G401.6 (cell line): ENCODE measurements at regions not wholly inside any gene's neighbourhood (a gene's known extent, or its start where the extent isn't known, plus 50 kb on each side); places are given as distances from the start of the nearest gene placed in this dataset.

Experiments used
- FAIRE-seq: peaks from 2 replicates; lab custom pipeline; 2012; peaks lifted over from hg19 to GRCh38; lab: Jason Lieb, UNC

- no peak for FAIRE-seq
These were observed 618.6 kb downstream of the AACS start for GRCh38 chr12:125683748-125684381.

- no peak for FAIRE-seq
These were observed 619.9 kb downstream of the AACS start for GRCh38 chr12:125684968-125685790.

- no peak for FAIRE-seq
These were observed 620.7 kb downstream of the AACS start for GRCh38 chr12:125685915-125686314.

GRCh38 chr12:125687403-125687802, 622.2 kb downstream of the AACS start:
- no peak for FAIRE-seq

- no peak for FAIRE-seq
These were observed 622.6 kb downstream of the AACS start for GRCh38 chr12:125687820-125688219.

- no peak for FAIRE-seq
These were observed 623.0 kb downstream of the AACS start for GRCh38 chr12:125688223-125688622.

- no peak for FAIRE-seq
These were observed 623.6 kb downstream of the AACS start for GRCh38 chr12:125688881-125689280.

GRCh38 chr12:125689576-125690410, 624.6 kb downstream of the AACS start:
- FAIRE-seq, result no peak

GRCh38 chr12:125690841-125691240, 625.6 kb downstream of the AACS start:
- FAIRE-seq, result no peak

GRCh38 chr12:125696054-125696453, 630.8 kb downstream of the AACS start:
- no peak for FAIRE-seq

- peak; percentile 75 for FAIRE-seq
These were observed 639.6 kb downstream of the AACS start for GRCh38 chr12:125704803-125705202.

GRCh38 chr12:125720961-125721360, 655.7 kb downstream of the AACS start:
- no peak for FAIRE-seq

GRCh38 chr12:125734137-125734536, 668.9 kb downstream of the AACS start:
- FAIRE-seq, result no peak

GRCh38 chr12:125738211-125738610, 673.0 kb downstream of the AACS start:
- no peak for FAIRE-seq

GRCh38 chr12:125742413-125742812, 677.2 kb downstream of the AACS start:
- no peak for FAIRE-seq

GRCh38 chr12:125744201-125744600, 679.0 kb downstream of the AACS start:
- FAIRE-seq, result no peak

- FAIRE-seq, result no peak
These were observed 690.3 kb downstream of the AACS start for GRCh38 chr12:125755512-125755911.

GRCh38 chr12:125766091-125766490, 700.9 kb downstream of the AACS start:
- no peak for FAIRE-seq

GRCh38 chr12:125772403-125772802, 707.2 kb downstream of the AACS start:
- FAIRE-seq, result no peak

- no peak for FAIRE-seq
These were observed 707.9 kb downstream of the AACS start for GRCh38 chr12:125773033-125773640.

GRCh38 chr12:125775507-125775906, 710.3 kb downstream of the AACS start:
- no peak for FAIRE-seq

- FAIRE-seq, result no peak
These were observed 711.0 kb downstream of the AACS start for GRCh38 chr12:125776212-125776611.

- no peak for FAIRE-seq
These were observed 720.9 kb downstream of the AACS start for GRCh38 chr12:125786143-125786542.
